B cell (primary cell): ENCODE measurements at regions not wholly inside any gene's neighbourhood (a gene's known extent, or its start where the extent isn't known, plus 50 kb on each side); places are given as distances from the start of the nearest gene placed in this dataset.

Experiments
- ATAC-seq: fragments of 200-7000 bp; cut with Tn5 transposase; one replicate; pipeline ENCODE4 v1.10.0; 2021; ENCODE audit warnings: low read depth, mild to moderate bottlenecking, moderate number of reproducible peaks, moderate library complexity
- CTCF ChIA-PET: fragments of 350-600 bp; sonication (Branson Sonifier 250); formaldehyde crosslinking; loops from one replicate; lab custom pipeline; 2021; ENCODE audit warnings: antibody characterized with exemption, inconsistent platforms; lab: Charles Lee
- POLR2A ChIA-PET: fragments of 350-600 bp; sonication (Branson Sonifier 250); formaldehyde crosslinking; loops from one replicate; lab custom pipeline; 2021; ENCODE audit warnings: antibody characterized with exemption; lab: Charles Lee
- DNase-seq: peaks from one replicate; pipeline ENCODE4 v3.0.0; 2013
- H2AFZ ChIP-seq: 2 replicates; pipeline ENCODE4 v1.6.1; 2012; ENCODE audit warnings: mild to moderate bottlenecking, low read depth, low read length; ENCODE audit not compliant: insufficient read depth, poor library complexity, severe bottlenecking
- H3K27ac ChIP-seq, 2 donors: 1 replicate in 1 of 2; 2 replicates in 1 of 2; pipeline ENCODE4 v1.5.1; 2012 to 2013; ENCODE audit warnings: low read length in 2 of 2, mild to moderate bottlenecking in 2 of 2, moderate library complexity in 1 of 2
- H3K27me3 ChIP-seq, 4 experiments: fragments of 200-600 bp in 1 of 4; sonication (generic) in 1 of 4; replicated peaks in 1 of 4; 1 replicate in 2 of 4; 2 replicates in 2 of 4; pipeline versions ENCODE4 v1.6.1 to v1.7.0; 2013 to 2016; ENCODE audit warnings: low read length in 3 of 4, mild to moderate bottlenecking in 2 of 4, mixed read lengths in 1 of 4, moderate library complexity in 1 of 4; ENCODE audit not compliant: insufficient read depth in 4 of 4, control insufficient read depth in 3 of 4; ENCODE audit errors: control extremely low read depth in 1 of 4
- H3K36me3 ChIP-seq, 2 experiments: replicated peaks in 1 of 2; 1 replicate in 1 of 2; 2 replicates in 1 of 2; pipeline versions ENCODE4 v1.6.1 to v1.7.1; 2013; ENCODE audit warnings: low read length in 1 of 2; ENCODE audit not compliant: insufficient read depth in 2 of 2, control insufficient read depth in 1 of 2; ENCODE audit errors: control extremely low read depth in 1 of 2, extremely low read depth in 1 of 2
- H3K4me1 ChIP-seq, 2 donors: fragments of 200-600 bp in 1 of 2; sonication (generic) in 1 of 2; 1 replicate in 1 of 2; 2 replicates in 1 of 2; pipeline versions ENCODE4 v1.5.1 to v1.6.1; 2013 to 2017; ENCODE audit warnings: low read length in 2 of 2; ENCODE audit not compliant: control insufficient read depth in 2 of 2, insufficient read depth in 2 of 2
- H3K4me2 ChIP-seq: replicated peaks from 2 replicates; pipeline ENCODE3; 2012; ENCODE audit warnings: mild to moderate bottlenecking, low read depth, low read length; ENCODE audit not compliant: poor library complexity, severe bottlenecking
- H3K4me3 ChIP-seq, 5 experiments: fragments of 200-600 bp in 1 of 5; sonication (generic) in 1 of 5; 1 replicate in 3 of 5; 2 replicates in 2 of 5; pipeline versions ENCODE4 v1.5.1 to v1.7.0; 2011 to 2016; ENCODE audit warnings: low read length in 4 of 5, mild to moderate bottlenecking in 4 of 5, low read depth in 2 of 5, control low read depth in 1 of 5, moderate library complexity in 1 of 5; ENCODE audit not compliant: insufficient read depth in 1 of 5; ENCODE audit errors: control extremely low read depth in 1 of 5, extremely low read depth in 1 of 5
- H3K79me2 ChIP-seq: fragments of 200-600 bp; sonication (generic); one replicate; pipeline ENCODE4 v1.6.0; 2016; ENCODE audit warnings: low read length; ENCODE audit not compliant: control insufficient read depth, insufficient read depth
- H3K9ac ChIP-seq: fragments of 200-600 bp; sonication (generic); 2 replicates; pipeline ENCODE4 v1.6.1; 2017; ENCODE audit warnings: mild to moderate bottlenecking, low read length, moderate library complexity
- H3K9me3 ChIP-seq, 3 donors: one replicate each; pipeline versions ENCODE4 v1.6.1 to v1.7.1; 2013; ENCODE audit warnings: low read length in 2 of 3; ENCODE audit not compliant: control insufficient read depth in 2 of 3, insufficient read depth in 1 of 3; ENCODE audit errors: control extremely low read depth in 1 of 3
- H4K20me1 ChIP-seq: 2 replicates; pipeline ENCODE4 v1.6.0; 2012; ENCODE audit warnings: mild to moderate bottlenecking, low read length; ENCODE audit not compliant: insufficient read depth, control insufficient read depth, poor library complexity, severe bottlenecking
- H3K27ac Mint-ChIP-seq: one replicate; pipeline ENCODE4 v1.8.0; 2021; ENCODE audit warnings: mixed read lengths
- H3K27me3 Mint-ChIP-seq: one replicate; pipeline ENCODE4 v1.8.0; 2021; ENCODE audit warnings: mixed read lengths
- H3K4me1 Mint-ChIP-seq: one replicate; pipeline ENCODE4 v1.8.0; 2021; ENCODE audit warnings: mixed read lengths
- H3K4me3 Mint-ChIP-seq: one replicate; pipeline ENCODE4 v1.8.0; 2021; ENCODE audit warnings: mixed read lengths
- H3K9me3 Mint-ChIP-seq: one replicate; pipeline ENCODE4 v1.8.0; 2022; ENCODE audit warnings: mixed read lengths; ENCODE audit not compliant: insufficient read depth
- EZH2 ChIP-seq: IDR thresholded peaks from 2 replicates; pipeline ENCODE4 v1.6.1; 2012; ENCODE audit warnings: borderline replicate concordance, low read depth, mild to moderate bottlenecking, moderate library complexity, low read length; ENCODE audit not compliant: insufficient read depth, poor library complexity, severe bottlenecking
- WGBS: methylation state at CpG from one replicate; pipeline ENCODE4 v1.1.5; 2013; ENCODE audit warnings: missing lambda C conversion rate; ENCODE audit not compliant: insufficient coverage; 5-methylcytosine and 5-hydroxymethylcytosine counted together
- intact Hi-C: fragments of 100-400 bp; cut with micrococcal nuclease; formaldehyde crosslinking; loops from one replicate; pipeline ENCODE4 v1.10.0; 2022
- TF ChIP-seq, protein P1 (sequence below): fragments of 200-600 bp; IDR thresholded peaks from one replicate; pipeline ENCODE4 v1.8.0; 2022; ENCODE audit warnings: antibody characterized with exemption, mild to moderate bottlenecking

DNA sequence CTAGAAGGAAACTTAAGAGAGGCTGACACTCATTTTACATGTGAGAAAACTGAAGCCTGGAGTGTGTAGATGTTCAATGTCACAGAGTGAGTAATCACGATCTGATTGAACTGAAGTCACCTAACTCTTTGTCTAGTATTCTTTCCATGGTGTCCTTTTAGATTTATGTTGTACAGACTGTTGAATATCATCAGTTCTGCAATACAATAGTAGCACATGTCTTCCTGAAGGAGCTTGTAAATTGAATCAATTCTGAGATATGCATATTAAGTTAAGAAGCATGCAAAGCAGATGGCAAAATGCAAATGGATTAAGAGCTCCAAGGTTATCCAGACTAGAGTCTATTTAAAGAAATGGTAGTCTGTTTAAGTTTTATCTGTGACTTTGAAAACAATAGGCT is 484.9 kb upstream of the CRIM1 start:
- no peak for ATAC-seq
- Histone ChIP-seq H3K4me2 (no peak overlapping the region), H3K9ac (no peak overlapping the region), H3K27ac (no peak overlapping the region), H4K20me1 (no peaks in the 10 kb centered on the region), H2AFZ (no peak overlapping the region), H3K9me3 (peaks cover 0 to 4% (median 0%) of the 10 kb centered on the region in 3 donors), H3K27me3 (no peaks in the 10 kb centered on the region), H3K36me3 (no peaks in the 10 kb centered on the region), H3K79me2 (no peaks in the 10 kb centered on the region), H3K4me3 (no peak overlapping the region), H3K4me1 (no peaks in the 10 kb centered on the region)
- no CpG with 5 or more reads among the region's 1 CpG for WGBS
- POLR2A ChIA-PET, result no interaction called here
- CTCF ChIA-PET, result no interaction called here
- Mint-ChIP-seq H3K4me1 (no peaks in the 10 kb centered on the region), H3K9me3 (no peaks in the 10 kb centered on the region), H3K4me3 (no peak overlapping the region), H3K27me3 (no peaks in the 10 kb centered on the region), H3K27ac (no peak overlapping the region)
- no peak for TF ChIP-seq EZH2
- no peak for DNase-seq
- intact Hi-C loops, result no loop called here

- Histone ChIP-seq H3K36me3 (no peaks in the 10 kb centered on the region), H2AFZ (no peak overlapping the region), H3K9ac (no peak overlapping the region), H3K27ac (no peak overlapping the region), H4K20me1 (no peaks in the 10 kb centered on the region), H3K4me3 (no peak overlapping the region), H3K4me2 (no peak overlapping the region), H3K79me2 (no peaks in the 10 kb centered on the region), H3K27me3 (no peaks in the 10 kb centered on the region), H3K4me1 (no peaks in the 10 kb centered on the region), H3K9me3 (no peaks in the 10 kb centered on the region)
- CTCF ChIA-PET, result no interaction called here
- no peaks in the 10 kb centered on the region for H3K27me3 Mint-ChIP-seq
- intact Hi-C loops, result no loop called here
- no peaks in the 10 kb centered on the region for H3K9me3 Mint-ChIP-seq
- TF ChIP-seq, protein P1, sequence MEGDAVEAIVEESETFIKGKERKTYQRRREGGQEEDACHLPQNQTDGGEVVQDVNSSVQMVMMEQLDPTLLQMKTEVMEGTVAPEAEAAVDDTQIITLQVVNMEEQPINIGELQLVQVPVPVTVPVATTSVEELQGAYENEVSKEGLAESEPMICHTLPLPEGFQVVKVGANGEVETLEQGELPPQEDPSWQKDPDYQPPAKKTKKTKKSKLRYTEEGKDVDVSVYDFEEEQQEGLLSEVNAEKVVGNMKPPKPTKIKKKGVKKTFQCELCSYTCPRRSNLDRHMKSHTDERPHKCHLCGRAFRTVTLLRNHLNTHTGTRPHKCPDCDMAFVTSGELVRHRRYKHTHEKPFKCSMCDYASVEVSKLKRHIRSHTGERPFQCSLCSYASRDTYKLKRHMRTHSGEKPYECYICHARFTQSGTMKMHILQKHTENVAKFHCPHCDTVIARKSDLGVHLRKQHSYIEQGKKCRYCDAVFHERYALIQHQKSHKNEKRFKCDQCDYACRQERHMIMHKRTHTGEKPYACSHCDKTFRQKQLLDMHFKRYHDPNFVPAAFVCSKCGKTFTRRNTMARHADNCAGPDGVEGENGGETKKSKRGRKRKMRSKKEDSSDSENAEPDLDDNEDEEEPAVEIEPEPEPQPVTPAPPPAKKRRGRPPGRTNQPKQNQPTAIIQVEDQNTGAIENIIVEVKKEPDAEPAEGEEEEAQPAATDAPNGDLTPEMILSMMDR, result no peak
- no peak for TF ChIP-seq EZH2
- DNase-seq, result no peak
- no peaks in the 10 kb centered on the region for H3K4me1 Mint-ChIP-seq
- H3K27ac Mint-ChIP-seq, result no peak overlapping the region
- H3K4me3 Mint-ChIP-seq, result no peak overlapping the region
- POLR2A ChIA-PET, result no interaction called here
- no peak for ATAC-seq
- WGBS, result no CpG with 5 or more reads among the region's 2 CpGs
Measured at GRCh38 chr2:35864141-35864540, 491.4 kb upstream of the CRIM1 start.
